Retinal pigment epithelial cell (primary cell): ENCODE measurements at regions not wholly inside any gene's neighbourhood (a gene's known extent, or its start where the extent isn't known, plus 50 kb on each side); places are given as distances from the start of the nearest gene placed in this dataset.

ENCODE experiments used
- DNase-seq: peaks from one replicate; pipeline ENCODE4 v3.0.0-alpha.2; 2010; ENCODE audit warnings: low read depth
- H3K4me3 ChIP-seq: 2 replicates; pipeline ENCODE4 v1.5.1; 2011; ENCODE audit warnings: mild to moderate bottlenecking, low read length, control low read depth, moderate library complexity
- CTCF ChIP-seq: conservative IDR thresholded peaks from 2 replicates; pipeline ENCODE4 v1.5.1; 2011; ENCODE audit warnings: low read depth, low read length, control low read depth, inconsistent platforms

GRCh38 chr16:63195336-63195735 is 1159.1 kb upstream of the CDH8 start:
- TF ChIP-seq CTCF: no peak
- H3K4me3 ChIP-seq: no peak overlapping the region
- DNase-seq: no peak

- no peak for TF ChIP-seq CTCF
- H3K4me3 ChIP-seq: no peak overlapping the region
- DNase-seq: no peak
These were observed 1156.7 kb upstream of the CDH8 start for GRCh38 chr16:63192980-63193379.

GRCh38 chr16:63188086-63188771 is 1152.0 kb upstream of the CDH8 start:
- H3K4me3 ChIP-seq: no peak overlapping the region
- DNase-seq: no peak
- TF ChIP-seq CTCF: no peak

GRCh38 chr16:63187638-63188037 is 1151.4 kb upstream of the CDH8 start:
- no peak for TF ChIP-seq CTCF
- H3K4me3 ChIP-seq: no peak overlapping the region
- no peak for DNase-seq

GRCh38 chr16:63185235-63185780 is 1149.1 kb upstream of the CDH8 start:
- DNase-seq: no peak
- no peak for TF ChIP-seq CTCF
- no peak overlapping the region for H3K4me3 ChIP-seq

- no peak overlapping the region for H3K4me3 ChIP-seq
- TF ChIP-seq CTCF: no peak
- no peak for DNase-seq
These were observed 1147.5 kb upstream of the CDH8 start for GRCh38 chr16:63183743-63184142.

- TF ChIP-seq CTCF: no peak
- DNase-seq: no peak
- no peak overlapping the region for H3K4me3 ChIP-seq
These were observed 1139.1 kb upstream of the CDH8 start for GRCh38 chr16:63175313-63175712.
